GM04504 (cell line): ENCODE measurements at regions not wholly inside any gene's neighbourhood (a gene's known extent, or its start where the extent isn't known, plus 50 kb on each side); places are given as distances from the start of the nearest gene placed in this dataset.

Experiments used
- DNase-seq: peaks from one replicate; pipeline ENCODE4 v3.0.0-alpha.2; 2012; ENCODE audit warnings: low read depth

- DNase-seq, result no peak
These were observed 102.0 kb upstream of the ARID2 start for GRCh38 chr12:45627407-45628069.

GRCh38 chr12:45629292-45629691 is 100.2 kb upstream of the ARID2 start:
- no peak for DNase-seq

GRCh38 chr12:45633733-45634132 is 95.8 kb upstream of the ARID2 start:
- DNase-seq, result no peak

GRCh38 chr12:45634273-45634917 is 95.1 kb upstream of the ARID2 start:
- no peak for DNase-seq

GRCh38 chr12:45637242-45637641 is 92.3 kb upstream of the ARID2 start:
- no peak for DNase-seq

- no peak for DNase-seq
These were observed 91.8 kb upstream of the ARID2 start for GRCh38 chr12:45637706-45638105.

GRCh38 chr12:45638386-45638785 is 91.1 kb upstream of the ARID2 start:
- DNase-seq, result no peak

GRCh38 chr12:45644541-45644940 is 85.0 kb upstream of the ARID2 start:
- DNase-seq, result no peak

- DNase-seq, result no peak
These were observed 82.5 kb upstream of the ARID2 start for GRCh38 chr12:45646851-45647581.

GRCh38 chr12:45648070-45648469 is 81.4 kb upstream of the ARID2 start:
- no peak for DNase-seq

GRCh38 chr12:45651029-45651428 is 78.5 kb upstream of the ARID2 start:
- no peak for DNase-seq

GRCh38 chr12:45654002-45654665 is 75.4 kb upstream of the ARID2 start:
- DNase-seq, result no peak

GRCh38 chr12:45655186-45655585 is 74.3 kb upstream of the ARID2 start:
- DNase-seq, result no peak

- DNase-seq, result no peak
These were observed 73.8 kb upstream of the ARID2 start for GRCh38 chr12:45655743-45656142.

- DNase-seq, result no peak
These were observed 71.5 kb upstream of the ARID2 start for GRCh38 chr12:45658020-45658419.

- no peak for DNase-seq
These were observed 69.2 kb upstream of the ARID2 start for GRCh38 chr12:45660330-45660729.

GRCh38 chr12:45663455-45663854 is 66.1 kb upstream of the ARID2 start:
- no peak for DNase-seq

GRCh38 chr12:45665941-45666340 is 63.6 kb upstream of the ARID2 start:
- DNase-seq, result no peak

- no peak for DNase-seq
These were observed 63.1 kb upstream of the ARID2 start for GRCh38 chr12:45666396-45666795.

- DNase-seq, result no peak
These were observed 62.7 kb upstream of the ARID2 start for GRCh38 chr12:45666816-45667215.

GRCh38 chr12:45667761-45668160 is 61.7 kb upstream of the ARID2 start:
- no peak for DNase-seq

GRCh38 chr12:45668641-45669040 is 60.9 kb upstream of the ARID2 start:
- no peak for DNase-seq

- DNase-seq, result no peak
These were observed 60.4 kb upstream of the ARID2 start for GRCh38 chr12:45669093-45669492.
